Karpas-422 (cell line): ENCODE measurements at regions not wholly inside any gene's neighbourhood (a gene's known extent, or its start where the extent isn't known, plus 50 kb on each side); places are given as distances from the start of the nearest gene placed in this dataset.

Experiments
- DNase-seq: peaks from one replicate; pipeline ENCODE4 v3.0.0-alpha.2; 2015
- H2AFZ ChIP-seq: fragments of 200-600 bp; sonication (generic); 2 replicates; pipeline ENCODE4 v1.6.1; 2014; ENCODE audit warnings: antibody characterized with exemption, low read length, mixed read lengths
- H3K27ac ChIP-seq: fragments of 200-600 bp; sonication (generic); 2 replicates; pipeline ENCODE4 v1.5.1; 2014; ENCODE audit warnings: mild to moderate bottlenecking, low read length, moderate library complexity
- H3K27me3 ChIP-seq: fragments of 200-600 bp; sonication (generic); 2 replicates; pipeline ENCODE4 v1.6.1; 2014; ENCODE audit warnings: low read length, mixed read lengths
- H3K36me3 ChIP-seq: fragments of 200-600 bp; sonication (generic); 2 replicates; pipeline ENCODE4 v1.6.1; 2014; ENCODE audit warnings: low read length, mixed read lengths; ENCODE audit not compliant: insufficient read depth
- H3K4me1 ChIP-seq: fragments of 200-600 bp; sonication (generic); 2 replicates; pipeline ENCODE4 v1.6.1; 2014; ENCODE audit warnings: mild to moderate bottlenecking, low read length, mixed read lengths
- H3K4me2 ChIP-seq: fragments of 200-600 bp; sonication (generic); 2 replicates; pipeline ENCODE4 v1.6.1; 2014; ENCODE audit warnings: low read length, low read depth, mild to moderate bottlenecking; ENCODE audit not compliant: poor library complexity, severe bottlenecking
- H3K4me3 ChIP-seq: fragments of 200-600 bp; sonication (generic); 2 replicates; pipeline ENCODE4 v1.5.1; 2014; ENCODE audit warnings: mild to moderate bottlenecking, antibody characterized with exemption, low read length, mixed read lengths
- H3K79me2 ChIP-seq: fragments of 200-600 bp; sonication (generic); 2 replicates; pipeline ENCODE4 v1.6.1; 2014; ENCODE audit warnings: mild to moderate bottlenecking, low read length, mixed read lengths
- H3K9ac ChIP-seq: fragments of 200-600 bp; sonication (generic); 2 replicates; pipeline ENCODE4 v1.6.0; 2014; ENCODE audit warnings: low read length
- H3K9me2 ChIP-seq: fragments of 200-600 bp; sonication (generic), shearing (Covaris generic); replicated peaks from 2 replicates; pipeline ENCODE4 v1.6.0; 2014; ENCODE audit warnings: mild to moderate bottlenecking, low read length, moderate library complexity; ENCODE audit not compliant: insufficient read depth
- H3K9me3 ChIP-seq: fragments of 300-700, 200-600 bp; sonication (generic); 2 replicates; pipeline ENCODE4 v1.6.1; 2014; ENCODE audit warnings: low read length, mixed read lengths
- H4K20me1 ChIP-seq: fragments of 200-600 bp; sonication (generic); 2 replicates; pipeline ENCODE4 v1.6.1; 2014; ENCODE audit warnings: mild to moderate bottlenecking, antibody characterized with exemption, low read length, low read depth; ENCODE audit not compliant: insufficient read depth

GRCh38 chr5:98606961-98607360, 166.5 kb upstream of the RGMB start:
- H3K9ac ChIP-seq, result no peak overlapping the region
- H3K9me3 ChIP-seq, result no peaks in the 10 kb centered on the region
- no peak overlapping the region for H3K4me3 ChIP-seq
- no peak overlapping the region for H3K4me2 ChIP-seq
- H2AFZ ChIP-seq, result no peak overlapping the region
- H4K20me1 ChIP-seq, result no peaks in the 10 kb centered on the region
- no peaks in the 10 kb centered on the region for H3K27me3 ChIP-seq
- no peaks in the 10 kb centered on the region for H3K79me2 ChIP-seq
- no peaks in the 10 kb centered on the region for H3K9me2 ChIP-seq
- H3K4me1 ChIP-seq, result no peaks in the 10 kb centered on the region
- no peak overlapping the region for H3K27ac ChIP-seq
- DNase-seq, result no peak
- no peaks in the 10 kb centered on the region for H3K36me3 ChIP-seq

GRCh38 chr5:98608052-98608451, 165.4 kb upstream of the RGMB start:
- no peak overlapping the region for H3K4me3 ChIP-seq
- no peaks in the 10 kb centered on the region for H3K9me2 ChIP-seq
- no peaks in the 10 kb centered on the region for H3K79me2 ChIP-seq
- no peaks in the 10 kb centered on the region for H3K4me1 ChIP-seq
- no peak overlapping the region for H3K4me2 ChIP-seq
- H3K27ac ChIP-seq, result no peak overlapping the region
- H4K20me1 ChIP-seq, result no peaks in the 10 kb centered on the region
- H3K36me3 ChIP-seq, result no peaks in the 10 kb centered on the region
- H3K27me3 ChIP-seq, result no peaks in the 10 kb centered on the region
- no peak overlapping the region for H2AFZ ChIP-seq
- no peak overlapping the region for H3K9ac ChIP-seq
- DNase-seq, result no peak
- H3K9me3 ChIP-seq, result no peaks in the 10 kb centered on the region

- H3K4me3 ChIP-seq, result no peak overlapping the region
- H3K9me3 ChIP-seq, result no peaks in the 10 kb centered on the region
- no peak for DNase-seq
- no peaks in the 10 kb centered on the region for H4K20me1 ChIP-seq
- H3K9me2 ChIP-seq, result no peaks in the 10 kb centered on the region
- no peaks in the 10 kb centered on the region for H3K4me1 ChIP-seq
- no peak overlapping the region for H3K27ac ChIP-seq
- H3K9ac ChIP-seq, result no peak overlapping the region
- no peaks in the 10 kb centered on the region for H3K27me3 ChIP-seq
- H2AFZ ChIP-seq, result no peak overlapping the region
- H3K4me2 ChIP-seq, result no peak overlapping the region
- H3K36me3 ChIP-seq, result no peaks in the 10 kb centered on the region
- no peaks in the 10 kb centered on the region for H3K79me2 ChIP-seq
Measured at GRCh38 chr5:98614341-98614740, 159.1 kb upstream of the RGMB start.

GRCh38 chr5:98621821-98622220, 151.6 kb upstream of the RGMB start:
- DNase-seq, result no peak
- H3K27me3 ChIP-seq, result no peaks in the 10 kb centered on the region

GRCh38 chr5:98624145-98624880, 149.2 kb upstream of the RGMB start:
- Histone ChIP-seq H3K9me2 (no peaks in the 10 kb centered on the region), H3K4me2 (no peak overlapping the region), H3K79me2 (no peaks in the 10 kb centered on the region), H3K27me3 (no peaks in the 10 kb centered on the region), H2AFZ (no peak overlapping the region), H3K9me3 (no peaks in the 10 kb centered on the region), H3K4me3 (no peak overlapping the region), H3K27ac (no peak overlapping the region), H3K9ac (no peak overlapping the region), H4K20me1 (no peaks in the 10 kb centered on the region), H3K4me1 (no peaks in the 10 kb centered on the region), H3K36me3 (no peaks in the 10 kb centered on the region)
- no peak for DNase-seq

More at GRCh38 chr5:98621821-98622220, 151.6 kb upstream of the RGMB start:
- no peaks in the 10 kb centered on the region for H3K9me3 ChIP-seq
- H3K9me2 ChIP-seq, result no peaks in the 10 kb centered on the region
- no peaks in the 10 kb centered on the region for H3K36me3 ChIP-seq
- H2AFZ ChIP-seq, result no peak overlapping the region
- no peak overlapping the region for H3K4me3 ChIP-seq
- H3K9ac ChIP-seq, result no peak overlapping the region
- no peak overlapping the region for H3K27ac ChIP-seq
- H3K4me1 ChIP-seq, result no peaks in the 10 kb centered on the region
- no peaks in the 10 kb centered on the region for H3K79me2 ChIP-seq
- no peak overlapping the region for H3K4me2 ChIP-seq
- H4K20me1 ChIP-seq, result no peaks in the 10 kb centered on the region

- Histone ChIP-seq H3K4me3 (no peak overlapping the region), H3K9me3 (no peaks in the 10 kb centered on the region), H3K4me2 (no peak overlapping the region), H2AFZ (no peak overlapping the region), H3K9ac (no peak overlapping the region), H3K79me2 (no peaks in the 10 kb centered on the region), H3K4me1 (no peaks in the 10 kb centered on the region), H4K20me1 (no peaks in the 10 kb centered on the region), H3K9me2 (no peaks in the 10 kb centered on the region), H3K27me3 (no peaks in the 10 kb centered on the region), H3K36me3 (no peaks in the 10 kb centered on the region), H3K27ac (no peak overlapping the region)
- DNase-seq, result no peak
Measured at GRCh38 chr5:98627121-98627520, 146.3 kb upstream of the RGMB start.

- no peak overlapping the region for H3K4me2 ChIP-seq
Measured at GRCh38 chr5:98630621-98631020, 142.8 kb upstream of the RGMB start.

GRCh38 chr5:98631311-98632054, 142.0 kb upstream of the RGMB start:
- Histone ChIP-seq H3K79me2 (no peaks in the 10 kb centered on the region), H4K20me1 (no peaks in the 10 kb centered on the region), H3K4me2 (no peak overlapping the region), H3K4me3 (no peak overlapping the region), H3K9ac (no peak overlapping the region), H3K9me2 (no peaks in the 10 kb centered on the region), H3K27me3 (no peaks in the 10 kb centered on the region), H2AFZ (no peak overlapping the region), H3K36me3 (no peaks in the 10 kb centered on the region), H3K27ac (no peak overlapping the region), H3K9me3 (no peaks in the 10 kb centered on the region), H3K4me1 (no peaks in the 10 kb centered on the region)
- no peak for DNase-seq

More at GRCh38 chr5:98630621-98631020, 142.8 kb upstream of the RGMB start:
- no peaks in the 10 kb centered on the region for H3K9me3 ChIP-seq
- no peak overlapping the region for H3K27ac ChIP-seq
- no peaks in the 10 kb centered on the region for H3K79me2 ChIP-seq
- H4K20me1 ChIP-seq, result no peaks in the 10 kb centered on the region
- no peak overlapping the region for H3K9ac ChIP-seq
- no peak overlapping the region for H3K4me3 ChIP-seq
- no peaks in the 10 kb centered on the region for H3K27me3 ChIP-seq
- H2AFZ ChIP-seq, result no peak overlapping the region
- no peaks in the 10 kb centered on the region for H3K36me3 ChIP-seq
- no peaks in the 10 kb centered on the region for H3K4me1 ChIP-seq
- no peak for DNase-seq
- H3K9me2 ChIP-seq, result no peaks in the 10 kb centered on the region
